Natural killer cell treated with Interleukin-12 subunit alpha and Interleukin-12 subunit beta and Interleukin-15 and Interleukin-18, amount 100 ng/mL, for 72 hours (primary cell): ENCODE measurements at regions not wholly inside any gene's neighbourhood (a gene's known extent, or its start where the extent isn't known, plus 50 kb on each side); places are given as distances from the start of the nearest gene placed in this dataset.

Source experiments
- ATAC-seq, 2 donors: fragments of 150-1000 bp; cut with Tn5 transposase in 1 of 2; sonication (Bioruptor Pico), chemical (Tn5 transposase) in 1 of 2; 2 replicates each; pipeline ENCODE4 v1.10.0; 2021
- DNase-seq: peaks from one replicate; pipeline ENCODE4 v3.0.0; 2022; ENCODE audit warnings: low spot score
- H3K27ac Mint-ChIP-seq, 2 donors: 1 replicate in 1 of 2; 2 replicates in 1 of 2; pipeline ENCODE4 v1.8.0; 2022; ENCODE audit warnings: mixed read lengths in 2 of 2, mild to moderate bottlenecking in 1 of 2, moderate library complexity in 1 of 2
- H3K27me3 Mint-ChIP-seq, 2 donors: 1 replicate in 1 of 2; 2 replicates in 1 of 2; pipeline ENCODE4 v1.8.0; 2022; ENCODE audit warnings: mixed read lengths in 2 of 2
- H3K36me3 Mint-ChIP-seq: one replicate; pipeline ENCODE4 v1.8.0; 2022; ENCODE audit warnings: mixed read lengths
- H3K4me1 Mint-ChIP-seq, 2 donors: 1 replicate in 1 of 2; 2 replicates in 1 of 2; pipeline ENCODE4 v1.8.0; 2022; ENCODE audit warnings: low read depth in 2 of 2, mixed read lengths in 2 of 2, mild to moderate bottlenecking in 1 of 2
- H3K4me3 Mint-ChIP-seq: one replicate; pipeline ENCODE4 v1.8.0; 2022; ENCODE audit warnings: mixed read lengths
- H3K9me3 Mint-ChIP-seq: 2 replicates; pipeline ENCODE4 v1.8.0; 2022; ENCODE audit warnings: mixed read lengths

DNA sequence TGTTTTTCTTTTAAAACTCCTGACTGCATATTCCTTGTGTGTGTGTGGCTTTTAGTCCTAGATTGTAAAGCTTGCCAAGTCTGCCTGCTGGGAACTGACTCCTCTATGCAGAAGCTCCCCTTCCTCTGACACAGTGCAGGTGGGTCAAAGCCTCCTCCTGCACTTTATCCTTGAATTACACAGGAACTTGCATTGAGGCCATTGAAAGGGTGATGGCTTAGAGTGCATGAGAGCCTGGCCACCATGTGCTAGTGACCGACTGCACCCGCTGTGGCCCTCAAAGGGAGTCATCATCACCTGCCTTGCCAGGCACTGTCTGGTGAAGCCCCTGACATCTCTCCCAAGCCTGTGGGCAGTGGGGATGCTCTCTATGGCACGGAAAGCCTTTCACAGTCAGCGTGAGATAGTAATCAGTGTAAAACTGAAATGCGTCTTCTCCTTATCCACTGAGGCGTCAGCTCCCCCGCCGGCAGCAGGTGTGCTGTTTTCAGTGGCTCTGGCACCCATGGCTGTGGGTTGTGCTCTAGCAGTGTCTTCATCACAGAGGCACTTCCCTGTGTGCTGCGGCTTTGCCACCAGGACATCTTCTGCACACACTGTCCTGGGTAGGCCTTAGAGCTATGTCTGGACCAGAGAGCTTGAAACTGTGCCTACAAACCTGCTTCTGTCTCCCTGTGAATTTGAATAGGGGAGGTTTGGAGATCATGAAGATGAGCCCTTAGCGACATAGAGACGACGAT is 87.9 kb downstream of the THBS2 start:
- DNase-seq, result no peak
- H3K4me3 Mint-ChIP-seq, result no peak overlapping the region
- peaks cover 0 to 2% of the 10 kb centered on the region in 2 donors for H3K27me3 Mint-ChIP-seq
- no peaks in the 10 kb centered on the region for H3K36me3 Mint-ChIP-seq
- peaks cover 0 to 3% of the 10 kb centered on the region in 2 donors for H3K4me1 Mint-ChIP-seq
- ATAC-seq, result no peak
- H3K9me3 Mint-ChIP-seq, result no peaks in the 10 kb centered on the region
- H3K27ac Mint-ChIP-seq, result no peak overlapping the region

DNA sequence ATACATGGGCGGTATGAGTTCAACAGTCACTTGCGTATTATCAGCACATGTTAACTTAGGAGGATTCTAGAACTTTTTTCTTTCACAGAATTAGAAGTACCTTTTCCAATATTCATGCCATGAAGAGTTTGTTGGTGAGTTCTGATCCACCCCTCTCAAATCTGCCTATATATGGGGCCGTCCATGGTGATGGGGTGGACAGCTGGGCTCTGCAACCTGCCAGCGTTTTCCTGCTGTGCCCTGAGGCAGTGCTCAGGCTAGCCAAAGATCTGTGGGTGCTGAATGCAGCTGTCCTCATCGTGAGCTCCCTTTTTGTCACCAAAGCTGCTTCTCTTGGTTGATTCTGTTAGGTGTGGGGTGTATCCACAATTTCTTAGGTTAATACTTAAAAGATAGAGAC is 88.7 kb downstream of the THBS2 start:
- no peak overlapping the region for H3K4me3 Mint-ChIP-seq

DNA sequence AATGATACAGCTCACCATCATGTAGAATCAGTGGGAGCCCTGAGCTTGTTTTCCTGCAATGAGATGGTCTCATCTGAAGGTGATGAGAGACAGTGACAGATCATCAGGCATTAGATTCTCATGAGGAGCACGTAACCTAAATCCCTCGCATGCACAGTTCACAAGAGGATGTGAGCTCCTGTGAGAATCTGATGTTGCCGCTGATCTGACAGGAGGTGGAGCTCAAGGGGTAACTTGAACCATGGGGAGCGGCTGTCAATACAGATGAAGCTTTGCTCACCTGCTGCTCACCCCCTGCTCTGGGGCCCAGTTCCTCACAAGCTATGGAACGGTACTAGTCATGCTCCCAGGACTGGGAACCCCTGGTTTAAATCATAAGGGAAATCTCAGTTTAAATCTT is 89.2 kb downstream of the THBS2 start:
- DNase-seq (no peak), ATAC-seq (no peak)
- H3K36me3 Mint-ChIP-seq, result no peaks in the 10 kb centered on the region
- peaks cover 0 to 3% of the 10 kb centered on the region in 2 donors for H3K4me1 Mint-ChIP-seq
- H3K27me3 Mint-ChIP-seq, result peaks cover 0 to 2% of the 10 kb centered on the region in 2 donors
- H3K4me3 Mint-ChIP-seq, result no peak overlapping the region
- no peaks in the 10 kb centered on the region for H3K9me3 Mint-ChIP-seq
- no peak overlapping the region for H3K27ac Mint-ChIP-seq

More for the DNA sequence above, 88.7 kb downstream of the THBS2 start:
- no peak for DNase-seq
- H3K4me1 Mint-ChIP-seq, result peaks cover 0 to 3% of the 10 kb centered on the region in 2 donors
- ATAC-seq, result no peak
- H3K27me3 Mint-ChIP-seq, result peaks cover 0 to 2% of the 10 kb centered on the region in 2 donors
- H3K36me3 Mint-ChIP-seq, result no peaks in the 10 kb centered on the region
- no peak overlapping the region for H3K27ac Mint-ChIP-seq
- no peaks in the 10 kb centered on the region for H3K9me3 Mint-ChIP-seq

DNA sequence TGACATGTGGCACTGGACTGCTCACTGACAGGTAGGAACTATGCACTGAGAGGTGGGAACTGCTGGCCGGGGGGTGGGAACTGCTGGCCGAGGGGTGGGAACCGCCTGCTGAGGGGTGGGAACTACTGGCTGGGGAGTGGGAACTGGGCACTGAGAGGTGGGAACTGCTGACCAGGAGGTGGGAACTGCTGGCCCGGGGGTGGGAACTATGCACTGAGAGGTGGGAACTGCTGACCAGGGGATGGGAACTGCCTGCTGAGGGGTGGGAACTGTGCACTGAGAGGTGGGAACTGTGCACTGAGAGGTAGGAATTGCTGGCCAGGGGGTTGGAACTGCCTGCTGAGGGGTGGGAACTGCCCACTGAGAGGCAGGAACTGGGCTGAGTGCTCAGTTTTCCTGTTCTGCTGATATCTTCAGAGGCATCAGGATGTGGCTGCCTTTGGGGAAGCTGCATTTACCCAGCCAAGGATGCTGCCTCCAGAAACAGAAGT is 90.2 kb downstream of the THBS2 start:
- H3K4me1 Mint-ChIP-seq, result peaks cover 0 to 3% of the 10 kb centered on the region in 2 donors
- ATAC-seq, result no peak

DNA sequence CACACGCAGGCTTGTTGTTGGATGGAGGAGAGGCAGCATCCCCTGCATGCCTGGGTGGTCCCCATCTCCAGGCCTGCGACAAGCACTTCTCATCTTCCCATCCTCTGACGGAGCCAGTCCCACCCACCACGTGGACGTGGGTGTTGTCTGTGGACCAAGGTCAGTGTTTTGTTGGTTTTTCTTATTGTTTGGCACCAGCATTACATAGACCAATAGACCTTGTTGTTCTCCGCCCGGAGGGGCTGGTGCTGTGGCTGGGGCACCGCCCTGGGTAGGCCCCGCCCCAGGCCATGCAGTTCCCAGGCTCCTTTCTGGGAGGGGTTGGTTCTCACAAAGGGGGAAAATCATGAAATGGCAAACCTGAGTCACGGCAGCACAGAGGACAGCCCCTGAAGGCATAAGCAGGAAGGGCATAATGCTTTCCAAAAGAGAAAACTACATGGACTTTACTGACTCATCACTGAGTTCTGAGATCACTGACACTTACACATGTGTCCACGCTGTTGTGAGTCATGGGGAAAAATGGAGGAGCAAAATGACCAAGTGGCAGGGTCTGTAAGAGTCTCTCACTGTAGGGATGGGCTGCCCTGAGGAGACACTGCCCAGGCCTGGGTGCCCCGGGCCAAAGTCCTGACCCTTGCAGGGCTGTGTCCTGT is 90.8 kb downstream of the THBS2 start:
- H3K36me3 Mint-ChIP-seq, result no peaks in the 10 kb centered on the region
- DNase-seq (no peak), ATAC-seq (peak in 1 of 2 donors; percentile 17)
- H3K4me1 Mint-ChIP-seq, result peaks cover 0 to 3% of the 10 kb centered on the region in 2 donors
- H3K9me3 Mint-ChIP-seq, result no peaks in the 10 kb centered on the region
- H3K27ac Mint-ChIP-seq, result no peak overlapping the region
- peaks cover 0 to 2% of the 10 kb centered on the region in 2 donors for H3K27me3 Mint-ChIP-seq
- no peak overlapping the region for H3K4me3 Mint-ChIP-seq

More for the DNA sequence above, 90.2 kb downstream of the THBS2 start:
- no peaks in the 10 kb centered on the region for H3K9me3 Mint-ChIP-seq
- no peak overlapping the region for H3K4me3 Mint-ChIP-seq
- no peaks in the 10 kb centered on the region for H3K36me3 Mint-ChIP-seq
- DNase-seq, result no peak
- H3K27me3 Mint-ChIP-seq, result peaks cover 0 to 2% of the 10 kb centered on the region in 2 donors
- no peak overlapping the region for H3K27ac Mint-ChIP-seq

DNA sequence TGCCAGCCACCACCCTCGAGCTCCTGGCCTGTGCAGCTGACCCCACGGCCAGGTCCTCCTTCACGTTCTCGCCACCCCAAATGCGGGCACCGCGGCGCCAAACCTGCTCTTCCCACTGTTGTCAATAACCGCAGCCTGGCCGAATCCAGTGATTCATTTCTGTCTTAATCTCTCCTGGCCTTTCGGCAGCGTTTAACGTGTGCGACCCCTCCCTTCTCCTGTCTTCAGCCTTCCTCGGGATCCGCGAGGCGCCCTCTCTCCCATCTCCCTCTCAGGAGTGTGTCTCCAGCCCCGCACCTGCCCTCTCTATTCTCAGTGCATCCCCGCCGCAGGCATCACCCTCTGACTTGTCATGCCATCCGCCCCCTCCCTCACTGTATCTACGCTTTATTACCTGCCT is 91.4 kb downstream of the THBS2 start:
- H3K27me3 Mint-ChIP-seq, result peaks cover 0 to 2% of the 10 kb centered on the region in 2 donors
- no peaks in the 10 kb centered on the region for H3K36me3 Mint-ChIP-seq
- H3K4me1 Mint-ChIP-seq, result peaks cover 0 to 3% of the 10 kb centered on the region in 2 donors
- ATAC-seq (no peak), DNase-seq (no peak)
- no peaks in the 10 kb centered on the region for H3K9me3 Mint-ChIP-seq
- H3K27ac Mint-ChIP-seq, result no peak overlapping the region
- no peak overlapping the region for H3K4me3 Mint-ChIP-seq

DNA sequence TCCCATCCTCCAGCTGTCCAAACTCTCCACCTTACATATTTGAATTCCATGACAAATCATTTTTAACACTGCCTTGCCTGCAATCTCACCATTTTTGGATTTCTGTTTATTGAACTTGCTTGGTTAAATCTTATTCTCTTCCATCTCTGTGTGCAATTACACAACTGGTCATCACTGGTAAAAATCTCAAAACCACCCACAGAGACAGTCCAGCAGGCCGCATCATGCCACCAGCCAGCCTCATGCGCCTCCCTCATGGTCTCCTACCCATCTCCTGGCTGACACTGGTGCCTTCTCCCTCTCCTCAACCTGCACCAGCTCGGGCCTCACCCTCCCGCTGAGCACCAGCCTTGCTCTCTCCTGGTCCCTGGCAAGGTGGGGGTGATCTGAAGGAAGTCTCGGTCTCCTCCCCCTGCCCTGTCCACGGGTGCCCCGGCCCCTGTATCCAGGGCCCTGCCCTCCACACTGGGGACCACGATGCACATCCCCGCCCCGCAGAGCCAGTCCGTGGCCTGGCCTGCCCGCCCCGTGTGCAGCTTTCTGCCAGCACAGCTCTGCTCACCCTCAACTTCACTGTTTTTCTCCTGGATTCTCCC is 92.0 kb downstream of the THBS2 start:
- Mint-ChIP-seq H3K27me3 (peaks cover 0 to 2% of the 10 kb centered on the region in 2 donors), H3K36me3 (no peaks in the 10 kb centered on the region), H3K9me3 (no peaks in the 10 kb centered on the region), H3K27ac (no peak overlapping the region), H3K4me1 (peaks cover 0 to 3% of the 10 kb centered on the region in 2 donors), H3K4me3 (no peak overlapping the region)
- no peak for DNase-seq
- peak in 1 of 2 donors; percentile 4 for ATAC-seq

DNA sequence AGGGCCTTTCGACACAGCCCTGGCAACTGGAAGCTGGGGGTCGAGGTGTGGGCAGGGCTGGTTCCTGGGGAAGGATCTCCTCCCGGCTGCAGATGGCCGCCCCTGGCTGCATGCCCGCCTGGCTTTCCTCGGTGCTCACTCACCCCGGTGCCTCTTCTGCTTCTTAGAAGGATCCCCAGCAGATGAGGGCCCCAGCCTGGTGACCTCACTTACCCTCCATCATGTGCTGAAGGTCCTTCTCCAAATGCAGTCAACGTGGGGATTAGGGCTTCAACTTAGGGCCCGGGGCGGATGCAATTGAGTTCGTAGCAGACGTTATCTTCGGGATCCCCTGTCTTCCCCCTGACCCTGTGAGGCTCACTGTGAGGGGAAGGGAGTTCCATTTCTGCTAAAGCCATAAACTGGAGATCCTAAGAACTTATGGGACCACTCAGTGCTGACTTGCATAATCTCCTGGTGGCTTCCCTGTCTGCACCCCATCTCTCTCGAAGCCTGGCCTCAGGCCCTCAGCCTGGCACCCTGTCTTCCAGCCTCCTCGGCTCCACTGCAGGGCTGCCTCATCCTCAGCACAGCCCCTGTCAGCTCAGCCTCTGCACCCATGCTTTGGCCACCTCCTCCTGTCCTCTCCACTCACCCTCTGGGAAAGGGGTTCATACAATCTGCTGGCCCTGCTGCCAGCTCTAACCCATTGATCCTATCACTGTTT is 92.6 kb downstream of the THBS2 start:
- Mint-ChIP-seq H3K36me3 (no peaks in the 10 kb centered on the region), H3K4me1 (peaks cover 0 to 3% of the 10 kb centered on the region in 2 donors), H3K9me3 (no peaks in the 10 kb centered on the region), H3K27ac (no peak overlapping the region), H3K27me3 (peaks cover 2 to 3% of the 10 kb centered on the region in 2 donors), H3K4me3 (no peak overlapping the region)
- ATAC-seq (peak in 1 of 2 donors; percentile 24), DNase-seq (no peak)

DNA sequence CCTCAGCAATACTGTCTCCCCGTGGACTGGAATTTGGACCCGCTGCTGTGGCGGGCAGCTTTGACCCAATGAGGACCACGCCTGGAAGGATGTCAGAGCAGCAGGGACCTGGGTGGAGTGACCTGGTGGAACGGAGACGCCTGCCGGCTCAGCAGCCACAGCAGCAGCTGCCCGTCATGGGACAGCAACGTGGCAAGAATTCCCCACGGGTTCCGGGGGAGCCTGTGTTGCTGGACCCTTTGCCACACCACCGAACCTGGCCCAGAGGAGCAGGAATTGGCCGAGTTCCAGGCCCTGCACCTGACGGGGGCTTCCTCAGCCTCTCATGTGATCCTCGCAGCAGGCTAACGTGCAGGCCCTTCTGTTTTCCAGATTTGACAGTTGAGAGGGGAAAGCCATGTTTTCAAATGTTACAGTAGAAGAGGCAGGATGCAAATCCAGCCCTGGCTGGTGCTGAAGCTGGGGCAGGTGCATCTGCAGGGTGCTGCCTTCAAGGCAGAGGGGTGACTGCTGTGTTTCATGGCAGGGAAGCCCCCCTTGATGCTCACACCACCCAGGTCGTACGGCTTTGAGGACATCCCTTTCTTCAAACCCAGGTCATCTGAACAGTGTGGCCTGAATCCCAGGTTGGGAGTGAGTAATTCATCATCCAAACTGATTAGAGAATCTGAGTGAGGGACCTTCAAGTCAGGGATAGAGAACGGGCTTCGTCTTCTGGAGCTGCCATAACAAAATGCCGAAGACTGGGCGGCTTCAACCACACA is 93.4 kb downstream of the THBS2 start:
- H3K4me1 Mint-ChIP-seq, result peaks cover 0 to 3% of the 10 kb centered on the region in 2 donors
- no peaks in the 10 kb centered on the region for H3K9me3 Mint-ChIP-seq
- no peaks in the 10 kb centered on the region for H3K36me3 Mint-ChIP-seq
- H3K27ac Mint-ChIP-seq, result no peak overlapping the region
- ATAC-seq (no peak), DNase-seq (no peak)
- H3K27me3 Mint-ChIP-seq, result peaks cover 8 to 10% of the 10 kb centered on the region in 2 donors
- H3K4me3 Mint-ChIP-seq, result no peak overlapping the region

DNA sequence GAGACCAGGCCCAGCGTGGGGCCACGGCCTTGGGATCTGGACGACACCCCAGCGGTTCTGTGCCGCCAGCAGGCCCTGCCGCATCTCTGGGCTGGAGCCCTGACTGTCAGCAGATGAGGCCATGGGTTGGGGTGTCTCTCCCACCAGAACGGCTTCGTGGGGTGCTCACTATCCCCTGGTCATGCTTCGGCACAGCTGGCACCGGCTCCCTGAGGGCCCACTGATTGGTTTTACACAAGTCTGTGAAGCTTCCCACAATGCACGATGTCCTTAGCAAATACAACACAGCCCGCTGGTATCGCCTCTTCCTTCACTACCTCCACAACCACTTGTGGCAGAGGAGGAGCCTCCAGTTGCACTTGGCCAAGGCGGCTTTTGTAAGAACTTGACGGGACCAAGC is 94.3 kb downstream of the THBS2 start:
- Mint-ChIP-seq H3K27ac (no peak overlapping the region), H3K27me3 (peaks cover 12 to 14% of the 10 kb centered on the region in 2 donors), H3K36me3 (no peaks in the 10 kb centered on the region), H3K9me3 (no peaks in the 10 kb centered on the region), H3K4me3 (no peak overlapping the region), H3K4me1 (peaks cover 0 to 3% of the 10 kb centered on the region in 2 donors)
- no peak for ATAC-seq
- no peak for DNase-seq

DNA sequence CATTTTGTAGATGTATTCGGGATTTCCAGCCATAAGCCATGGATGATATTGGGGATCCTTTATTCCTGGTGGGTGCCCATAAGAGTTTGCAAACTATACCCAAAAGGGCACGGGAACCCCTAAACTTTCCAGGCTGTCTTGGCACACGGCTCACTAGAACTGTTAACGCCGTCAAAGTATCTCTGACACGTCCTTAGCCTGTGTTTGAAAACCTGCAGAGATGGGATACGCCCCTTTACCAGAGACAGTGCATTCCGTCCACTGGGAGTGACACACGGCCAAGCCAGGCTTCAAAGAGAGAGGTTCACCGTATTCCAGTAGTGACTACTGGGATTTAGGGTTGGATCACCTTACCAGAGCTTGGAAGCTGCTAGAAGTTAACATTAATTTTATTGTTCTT is 95.0 kb downstream of the THBS2 start:
- ATAC-seq, result no peak
- Mint-ChIP-seq H3K27ac (no peak overlapping the region), H3K4me3 (no peak overlapping the region), H3K36me3 (no peaks in the 10 kb centered on the region), H3K9me3 (no peaks in the 10 kb centered on the region), H3K4me1 (peaks cover 0 to 3% of the 10 kb centered on the region in 2 donors), H3K27me3 (peaks cover 16 to 17% of the 10 kb centered on the region in 2 donors)
- DNase-seq, result no peak

DNA sequence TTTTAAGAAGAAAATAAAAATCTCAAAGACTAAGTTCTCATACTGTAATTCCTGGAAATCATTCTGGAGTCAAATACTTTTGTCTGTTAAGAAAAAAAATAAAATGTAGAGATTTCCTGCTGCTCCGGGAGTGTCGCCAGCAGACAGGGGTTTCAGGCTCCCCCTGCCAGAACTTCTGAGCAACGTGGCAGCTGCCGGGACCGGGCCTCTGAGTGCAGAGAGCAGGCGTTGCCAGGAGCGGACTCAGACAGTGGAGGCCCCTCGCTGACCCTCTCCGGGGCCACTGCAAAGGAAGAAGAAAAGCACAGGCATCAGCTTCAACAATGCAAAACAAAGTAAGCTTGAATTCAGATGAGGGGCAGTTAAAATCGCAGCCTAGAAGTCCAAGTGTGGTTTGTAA is 95.5 kb downstream of the THBS2 start:
- Mint-ChIP-seq H3K4me3 (no peak overlapping the region), H3K9me3 (no peaks in the 10 kb centered on the region), H3K27me3 (peaks cover 21 to 22% of the 10 kb centered on the region in 2 donors), H3K4me1 (peaks cover 0 to 3% of the 10 kb centered on the region in 2 donors), H3K27ac (no peak overlapping the region), H3K36me3 (no peaks in the 10 kb centered on the region)
- DNase-seq, result no peak
- ATAC-seq, result no peak
